ENCODE measurements at regions not wholly inside any gene's neighbourhood (a gene's known extent, or its start where the extent isn't known, plus 50 kb on each side); places are given as distances from the start of the nearest gene placed in this dataset.

DNA sequence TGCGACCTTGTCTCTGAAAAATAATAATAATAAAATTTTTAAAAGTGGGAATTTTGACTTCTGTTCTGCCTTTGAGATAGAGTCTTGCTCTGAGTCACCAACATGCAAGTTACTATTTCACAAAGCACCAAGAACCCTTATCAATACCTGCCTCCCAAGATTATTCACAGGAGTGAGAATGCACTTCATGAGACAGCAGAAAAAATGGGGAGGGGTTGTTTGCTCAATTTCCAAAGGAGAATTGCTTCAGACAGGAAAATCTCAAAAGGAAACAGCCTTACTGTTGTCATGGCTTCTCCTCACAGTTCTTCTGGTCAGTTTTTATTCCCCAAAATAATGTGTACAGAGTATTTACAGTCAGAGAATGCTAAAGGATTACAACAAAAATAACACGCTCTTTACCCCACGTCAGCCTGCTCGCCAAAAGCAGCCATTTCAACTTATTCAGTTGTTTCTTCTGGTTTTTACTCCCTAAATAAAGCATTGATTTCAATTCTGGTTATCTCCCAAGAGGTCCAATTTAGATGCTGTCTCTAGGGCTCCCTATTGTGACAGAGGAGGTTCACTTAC, 89.0 kb downstream of the PPCDC start:
- no peak for DNase-seq (ENCODE audit: low spot score)
- H3F3A ChIP-seq (replicated peaks; ENCODE audit: low read depth): no peaks in the 10 kb centered on the region
- Mint-ChIP-seq H3K36me3 (ENCODE audit: low read depth) (peaks cover 6% of the 10 kb centered on the region; the same call in 2 of the 3 replicates), H3K4me3 (no peak overlapping the region), H3K4me1 (0 out of 3 replicates have a peak, but pooled peaks cover 4% of the 10 kb centered on the region), H3K27ac (no peak overlapping the region), H3K27me3 (ENCODE audit: insufficient read depth, low read depth, poor library complexity) (peaks cover 14% of the 10 kb centered on the region), H3K9me3 (peaks cover 9% of the 10 kb centered on the region; the same call in 2 of the 3 replicates)
- H3K27ac ChIP-seq (ENCODE audit: low read depth): no peak overlapping the region
- H3K4me1 ChIP-seq (ENCODE audit: insufficient read depth): no peaks in the 10 kb centered on the region
- TF ChIP-seq, protein P1, sequence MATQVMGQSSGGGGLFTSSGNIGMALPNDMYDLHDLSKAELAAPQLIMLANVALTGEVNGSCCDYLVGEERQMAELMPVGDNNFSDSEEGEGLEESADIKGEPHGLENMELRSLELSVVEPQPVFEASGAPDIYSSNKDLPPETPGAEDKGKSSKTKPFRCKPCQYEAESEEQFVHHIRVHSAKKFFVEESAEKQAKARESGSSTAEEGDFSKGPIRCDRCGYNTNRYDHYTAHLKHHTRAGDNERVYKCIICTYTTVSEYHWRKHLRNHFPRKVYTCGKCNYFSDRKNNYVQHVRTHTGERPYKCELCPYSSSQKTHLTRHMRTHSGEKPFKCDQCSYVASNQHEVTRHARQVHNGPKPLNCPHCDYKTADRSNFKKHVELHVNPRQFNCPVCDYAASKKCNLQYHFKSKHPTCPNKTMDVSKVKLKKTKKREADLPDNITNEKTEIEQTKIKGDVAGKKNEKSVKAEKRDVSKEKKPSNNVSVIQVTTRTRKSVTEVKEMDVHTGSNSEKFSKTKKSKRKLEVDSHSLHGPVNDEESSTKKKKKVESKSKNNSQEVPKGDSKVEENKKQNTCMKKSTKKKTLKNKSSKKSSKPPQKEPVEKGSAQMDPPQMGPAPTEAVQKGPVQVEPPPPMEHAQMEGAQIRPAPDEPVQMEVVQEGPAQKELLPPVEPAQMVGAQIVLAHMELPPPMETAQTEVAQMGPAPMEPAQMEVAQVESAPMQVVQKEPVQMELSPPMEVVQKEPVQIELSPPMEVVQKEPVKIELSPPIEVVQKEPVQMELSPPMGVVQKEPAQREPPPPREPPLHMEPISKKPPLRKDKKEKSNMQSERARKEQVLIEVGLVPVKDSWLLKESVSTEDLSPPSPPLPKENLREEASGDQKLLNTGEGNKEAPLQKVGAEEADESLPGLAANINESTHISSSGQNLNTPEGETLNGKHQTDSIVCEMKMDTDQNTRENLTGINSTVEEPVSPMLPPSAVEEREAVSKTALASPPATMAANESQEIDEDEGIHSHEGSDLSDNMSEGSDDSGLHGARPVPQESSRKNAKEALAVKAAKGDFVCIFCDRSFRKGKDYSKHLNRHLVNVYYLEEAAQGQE (IDR thresholded peaks at IDR 0.05; ENCODE audit: unreplicated experiment): no peak
- no peak for TF ChIP-seq JUNB (IDR thresholded peaks at IDR 0.05; ENCODE audit: unreplicated experiment)
- TF ChIP-seq CREB1 (CRISPR knock-in tag; IDR thresholded peaks at IDR 0.05; ENCODE audit: low read depth): no peak
- no peak for TF ChIP-seq NANOG (IDR thresholded peaks at IDR 0.05; ENCODE audit: borderline replicate concordance)
- no peak for TF ChIP-seq EZH2 (IDR thresholded peaks at IDR 0.05; ENCODE audit: low read depth, unreplicated experiment)
- TF ChIP-seq POLR2AphosphoS5 (IDR thresholded peaks at IDR 0.05; ENCODE audit: low read depth): no peak
- TF ChIP-seq, protein P2, sequence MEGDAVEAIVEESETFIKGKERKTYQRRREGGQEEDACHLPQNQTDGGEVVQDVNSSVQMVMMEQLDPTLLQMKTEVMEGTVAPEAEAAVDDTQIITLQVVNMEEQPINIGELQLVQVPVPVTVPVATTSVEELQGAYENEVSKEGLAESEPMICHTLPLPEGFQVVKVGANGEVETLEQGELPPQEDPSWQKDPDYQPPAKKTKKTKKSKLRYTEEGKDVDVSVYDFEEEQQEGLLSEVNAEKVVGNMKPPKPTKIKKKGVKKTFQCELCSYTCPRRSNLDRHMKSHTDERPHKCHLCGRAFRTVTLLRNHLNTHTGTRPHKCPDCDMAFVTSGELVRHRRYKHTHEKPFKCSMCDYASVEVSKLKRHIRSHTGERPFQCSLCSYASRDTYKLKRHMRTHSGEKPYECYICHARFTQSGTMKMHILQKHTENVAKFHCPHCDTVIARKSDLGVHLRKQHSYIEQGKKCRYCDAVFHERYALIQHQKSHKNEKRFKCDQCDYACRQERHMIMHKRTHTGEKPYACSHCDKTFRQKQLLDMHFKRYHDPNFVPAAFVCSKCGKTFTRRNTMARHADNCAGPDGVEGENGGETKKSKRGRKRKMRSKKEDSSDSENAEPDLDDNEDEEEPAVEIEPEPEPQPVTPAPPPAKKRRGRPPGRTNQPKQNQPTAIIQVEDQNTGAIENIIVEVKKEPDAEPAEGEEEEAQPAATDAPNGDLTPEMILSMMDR (conservative IDR thresholded peaks at IDR 0.05; ENCODE audit: low read depth in 2 of 2): no peak
- no peak for TF ChIP-seq ZNF331 (CRISPR knock-in tag; IDR thresholded peaks at IDR 0.05; ENCODE audit: low read depth)
- TF ChIP-seq STAT1 (IDR thresholded peaks at IDR 0.05; ENCODE audit: unreplicated experiment): no peak
- TF ChIP-seq, protein P3, sequence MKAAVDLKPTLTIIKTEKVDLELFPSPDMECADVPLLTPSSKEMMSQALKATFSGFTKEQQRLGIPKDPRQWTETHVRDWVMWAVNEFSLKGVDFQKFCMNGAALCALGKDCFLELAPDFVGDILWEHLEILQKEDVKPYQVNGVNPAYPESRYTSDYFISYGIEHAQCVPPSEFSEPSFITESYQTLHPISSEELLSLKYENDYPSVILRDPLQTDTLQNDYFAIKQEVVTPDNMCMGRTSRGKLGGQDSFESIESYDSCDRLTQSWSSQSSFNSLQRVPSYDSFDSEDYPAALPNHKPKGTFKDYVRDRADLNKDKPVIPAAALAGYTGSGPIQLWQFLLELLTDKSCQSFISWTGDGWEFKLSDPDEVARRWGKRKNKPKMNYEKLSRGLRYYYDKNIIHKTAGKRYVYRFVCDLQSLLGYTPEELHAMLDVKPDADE (IDR thresholded peaks at IDR 0.05): no peak
- no peak for TF ChIP-seq EZH2phosphoT487 (IDR thresholded peaks at IDR 0.05; ENCODE audit: unreplicated experiment)
- TF ChIP-seq, protein P4, sequence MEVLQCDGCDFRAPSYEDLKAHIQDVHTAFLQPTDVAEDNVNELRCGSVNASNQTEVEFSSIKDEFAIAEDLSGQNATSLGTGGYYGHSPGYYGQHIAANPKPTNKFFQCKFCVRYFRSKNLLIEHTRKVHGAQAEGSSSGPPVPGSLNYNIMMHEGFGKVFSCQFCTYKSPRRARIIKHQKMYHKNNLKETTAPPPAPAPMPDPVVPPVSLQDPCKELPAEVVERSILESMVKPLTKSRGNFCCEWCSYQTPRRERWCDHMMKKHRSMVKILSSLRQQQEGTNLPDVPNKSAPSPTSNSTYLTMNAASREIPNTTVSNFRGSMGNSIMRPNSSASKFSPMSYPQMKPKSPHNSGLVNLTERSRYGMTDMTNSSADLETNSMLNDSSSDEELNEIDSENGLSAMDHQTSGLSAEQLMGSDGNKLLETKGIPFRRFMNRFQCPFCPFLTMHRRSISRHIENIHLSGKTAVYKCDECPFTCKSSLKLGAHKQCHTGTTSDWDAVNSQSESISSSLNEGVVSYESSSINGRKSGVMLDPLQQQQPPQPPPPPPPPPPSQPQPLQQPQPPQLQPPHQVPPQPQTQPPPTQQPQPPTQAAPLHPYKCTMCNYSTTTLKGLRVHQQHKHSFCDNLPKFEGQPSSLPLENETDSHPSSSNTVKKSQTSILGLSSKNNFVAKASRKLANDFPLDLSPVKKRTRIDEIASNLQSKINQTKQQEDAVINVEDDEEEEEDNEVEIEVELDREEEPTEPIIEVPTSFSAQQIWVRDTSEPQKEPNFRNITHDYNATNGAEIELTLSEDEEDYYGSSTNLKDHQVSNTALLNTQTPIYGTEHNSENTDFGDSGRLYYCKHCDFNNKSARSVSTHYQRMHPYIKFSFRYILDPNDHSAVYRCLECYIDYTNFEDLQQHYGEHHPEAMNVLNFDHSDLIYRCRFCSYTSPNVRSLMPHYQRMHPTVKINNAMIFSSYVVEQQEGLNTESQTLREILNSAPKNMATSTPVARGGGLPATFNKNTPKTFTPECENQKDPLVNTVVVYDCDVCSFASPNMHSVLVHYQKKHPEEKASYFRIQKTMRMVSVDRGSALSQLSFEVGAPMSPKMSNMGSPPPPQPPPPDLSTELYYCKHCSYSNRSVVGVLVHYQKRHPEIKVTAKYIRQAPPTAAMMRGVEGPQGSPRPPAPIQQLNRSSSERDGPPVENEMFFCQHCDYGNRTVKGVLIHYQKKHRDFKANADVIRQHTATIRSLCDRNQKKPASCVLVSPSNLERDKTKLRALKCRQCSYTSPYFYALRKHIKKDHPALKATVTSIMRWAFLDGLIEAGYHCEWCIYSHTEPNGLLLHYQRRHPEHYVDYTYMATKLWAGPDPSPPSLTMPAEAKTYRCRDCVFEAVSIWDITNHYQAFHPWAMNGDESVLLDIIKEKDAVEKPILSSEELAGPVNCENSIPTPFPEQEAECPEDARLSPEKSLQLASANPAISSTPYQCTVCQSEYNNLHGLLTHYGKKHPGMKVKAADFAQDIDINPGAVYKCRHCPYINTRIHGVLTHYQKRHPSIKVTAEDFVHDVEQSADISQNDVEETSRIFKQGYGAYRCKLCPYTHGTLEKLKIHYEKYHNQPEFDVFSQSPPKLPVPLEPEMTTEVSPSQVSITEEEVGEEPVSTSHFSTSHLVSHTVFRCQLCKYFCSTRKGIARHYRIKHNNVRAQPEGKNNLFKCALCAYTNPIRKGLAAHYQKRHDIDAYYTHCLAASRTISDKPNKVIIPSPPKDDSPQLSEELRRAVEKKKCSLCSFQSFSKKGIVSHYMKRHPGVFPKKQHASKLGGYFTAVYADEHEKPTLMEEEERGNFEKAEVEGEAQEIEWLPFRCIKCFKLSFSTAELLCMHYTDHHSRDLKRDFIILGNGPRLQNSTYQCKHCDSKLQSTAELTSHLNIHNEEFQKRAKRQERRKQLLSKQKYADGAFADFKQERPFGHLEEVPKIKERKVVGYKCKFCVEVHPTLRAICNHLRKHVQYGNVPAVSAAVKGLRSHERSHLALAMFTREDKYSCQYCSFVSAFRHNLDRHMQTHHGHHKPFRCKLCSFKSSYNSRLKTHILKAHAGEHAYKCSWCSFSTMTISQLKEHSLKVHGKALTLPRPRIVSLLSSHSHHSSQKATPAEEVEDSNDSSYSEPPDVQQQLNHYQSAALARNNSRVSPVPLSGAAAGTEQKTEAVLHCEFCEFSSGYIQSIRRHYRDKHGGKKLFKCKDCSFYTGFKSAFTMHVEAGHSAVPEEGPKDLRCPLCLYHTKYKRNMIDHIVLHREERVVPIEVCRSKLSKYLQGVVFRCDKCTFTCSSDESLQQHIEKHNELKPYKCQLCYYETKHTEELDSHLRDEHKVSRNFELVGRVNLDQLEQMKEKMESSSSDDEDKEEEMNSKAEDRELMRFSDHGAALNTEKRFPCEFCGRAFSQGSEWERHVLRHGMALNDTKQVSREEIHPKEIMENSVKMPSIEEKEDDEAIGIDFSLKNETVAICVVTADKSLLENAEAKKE (CRISPR knock-in tag; IDR thresholded peaks at IDR 0.05): no peak
- no peak for TF ChIP-seq ZNF114 (CRISPR knock-in tag; IDR thresholded peaks at IDR 0.05)
- no peaks in the 10 kb centered on the region for H3K79me2 ChIP-seq (replicated peaks; ENCODE audit: insufficient read depth)
- H3K9me2 ChIP-seq (ENCODE audit: insufficient read depth): 0 out of 2 replicates have a peak, but pooled peaks cover 3% of the 10 kb centered on the region
- no peak for ATAC-seq
- H3K4me3 ChIP-seq: no peak overlapping the region
- H2AFZ ChIP-seq: no peak overlapping the region
- no peaks in the 10 kb centered on the region for H3K36me3 ChIP-seq (ENCODE audit: insufficient read depth)
- H4K20me1 ChIP-seq (replicated peaks; ENCODE audit: insufficient read depth): no peaks in the 10 kb centered on the region
- no peak overlapping the region for H3K4me2 ChIP-seq
- H3K27me3 ChIP-seq (ENCODE audit: insufficient read depth): no peaks in the 10 kb centered on the region
